GM18867 (cell line): ENCODE measurements at regions not wholly inside any gene's neighbourhood (a gene's known extent, or its start where the extent isn't known, plus 50 kb on each side); places are given as distances from the start of the nearest gene placed in this dataset.

Source experiments
- ATAC-seq: cut with Tn5 transposase; IDR thresholded peaks from one replicate; pipeline ENCODE4 v1.9.1; 2021; ENCODE audit warnings: mild to moderate bottlenecking, moderate library complexity; ENCODE audit not compliant: unreplicated experiment

DNA sequence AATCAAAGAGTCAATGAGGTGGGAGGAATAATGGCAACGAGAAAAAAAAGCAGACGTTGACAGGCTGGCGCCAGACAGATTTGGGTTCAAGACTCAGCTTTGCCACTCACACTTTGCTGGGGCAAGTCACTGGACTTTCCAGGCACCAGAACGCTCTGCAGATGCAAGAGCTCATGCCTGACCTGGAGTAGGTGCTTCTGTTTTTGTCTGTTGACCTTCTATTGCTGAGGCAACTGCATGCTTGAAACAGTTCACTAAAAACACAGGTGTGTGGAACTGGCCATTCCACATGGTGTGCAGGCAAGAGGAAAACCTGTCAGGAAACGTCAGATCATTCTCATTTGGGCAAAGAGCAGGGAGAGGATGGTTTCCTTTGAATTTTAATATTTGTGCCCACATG is 161.2 kb upstream of the SMIM23 start:
- no peak for ATAC-seq

- no peak for ATAC-seq
Measured at GRCh38 chr5:171625646-171626045, 160.0 kb upstream of the SMIM23 start.

GRCh38 chr5:171627936-171628632 is 157.5 kb upstream of the SMIM23 start:
- no peak for ATAC-seq

DNA sequence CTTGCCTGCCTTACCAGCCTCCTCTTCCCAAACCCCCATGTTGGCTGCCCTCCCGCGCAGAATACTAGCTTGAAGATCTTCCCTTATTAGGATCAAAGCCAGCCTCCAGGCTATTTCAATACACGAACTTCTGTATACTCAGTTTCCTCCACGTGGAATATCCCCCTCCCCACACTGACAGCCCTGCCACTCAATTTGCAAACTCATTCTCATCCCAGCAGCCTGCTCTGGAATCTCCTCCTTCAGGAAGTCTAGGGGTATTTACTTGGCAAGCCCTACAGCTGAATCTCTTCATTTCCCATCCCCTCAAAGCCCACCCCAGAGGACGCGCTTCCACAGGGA is 157.0 kb upstream of the SMIM23 start:
- no peak for ATAC-seq

- ATAC-seq = no peak
Measured at GRCh38 chr5:171629221-171629620, 156.4 kb upstream of the SMIM23 start.

DNA sequence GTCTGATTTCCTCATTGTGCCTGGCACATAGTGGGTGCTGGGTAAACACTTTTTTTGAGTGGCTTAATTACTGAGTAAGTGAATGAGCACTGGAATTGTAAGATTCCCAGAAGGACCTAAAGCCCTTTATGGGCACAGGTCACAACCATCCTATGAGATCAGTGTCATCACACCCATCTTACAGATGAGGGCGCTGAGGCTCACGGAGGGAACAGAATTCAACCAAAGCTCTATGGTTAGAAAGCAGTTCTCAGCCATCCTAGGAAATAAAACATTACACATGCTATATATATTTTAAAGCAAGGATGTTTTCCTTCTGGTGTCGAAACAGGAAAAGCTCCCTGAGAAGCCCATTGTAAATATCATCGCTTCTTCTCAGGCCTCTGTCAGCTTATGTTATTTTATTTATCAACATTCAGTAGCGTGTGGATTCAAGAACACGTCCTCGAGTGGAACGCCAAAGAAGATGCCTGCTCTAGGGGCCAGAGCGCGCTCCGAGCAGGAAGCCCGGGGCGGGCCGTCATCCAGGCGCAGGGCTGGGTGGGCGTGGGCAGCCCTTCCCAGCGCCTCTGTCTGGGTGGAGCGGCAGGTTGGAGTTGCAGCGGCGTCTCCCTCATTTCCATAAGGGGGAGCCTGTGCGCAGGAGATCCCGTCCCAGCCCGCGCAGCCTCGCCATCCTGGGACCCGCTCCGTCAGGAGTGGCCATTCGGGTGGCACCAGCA is 155.8 kb upstream of the SMIM23 start:
- ATAC-seq = no peak

DNA sequence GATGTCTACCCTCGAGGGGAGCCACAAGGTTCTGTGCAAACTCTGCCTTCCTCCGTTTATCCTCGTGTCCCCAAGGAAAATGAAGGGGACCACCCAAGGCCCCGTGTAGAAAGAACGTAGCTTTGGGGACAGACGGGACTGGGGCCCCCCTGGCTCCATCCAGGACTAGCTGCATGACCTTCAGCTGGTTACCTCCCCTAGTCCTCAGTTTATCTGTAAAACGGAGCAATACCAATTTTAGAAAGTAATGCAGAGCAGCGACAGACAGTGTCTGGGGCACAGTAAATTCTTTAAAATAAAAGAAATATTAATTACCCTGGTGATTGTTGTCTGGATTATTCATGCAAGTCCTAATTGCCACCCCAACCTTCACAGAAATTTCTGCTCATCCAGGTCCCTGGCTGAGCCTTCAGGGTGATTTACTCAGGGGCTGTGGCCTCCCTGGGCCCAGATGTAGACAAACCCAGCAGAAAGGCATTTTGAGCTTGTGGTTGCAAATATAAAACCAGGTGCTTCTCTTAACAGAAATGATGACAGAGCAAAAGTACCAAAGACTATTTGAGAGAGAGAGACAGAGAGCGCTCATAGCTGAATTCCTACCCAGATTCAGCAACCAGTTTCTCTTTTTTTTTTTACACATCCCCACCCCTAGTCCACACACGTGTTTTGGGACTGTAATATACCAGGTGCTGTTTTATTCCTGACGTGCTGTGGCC is 155.1 kb upstream of the SMIM23 start:
- ATAC-seq = no peak

DNA sequence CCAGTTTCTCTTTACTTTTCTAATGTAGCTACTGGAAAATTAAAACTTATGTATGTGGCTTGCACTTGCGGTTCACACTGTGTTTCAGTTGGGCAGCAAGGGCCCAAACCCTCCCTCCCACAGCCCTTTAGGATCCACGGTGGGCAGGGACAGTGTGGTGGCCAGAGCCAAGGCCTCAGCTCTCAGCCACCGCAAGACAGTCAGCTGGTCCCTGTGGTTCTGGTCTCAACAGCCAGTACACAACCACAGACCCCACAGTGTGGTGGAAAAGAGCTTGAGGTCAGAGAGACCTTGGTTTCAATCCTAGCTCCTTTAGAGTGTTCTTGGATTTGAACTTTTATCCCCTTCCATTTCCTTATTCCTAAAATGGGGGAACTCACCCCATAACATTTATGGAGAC is 153.0 kb upstream of the SMIM23 start:
- no peak for ATAC-seq

GRCh38 chr5:171633776-171634470 is 151.7 kb upstream of the SMIM23 start:
- ATAC-seq = no peak

DNA sequence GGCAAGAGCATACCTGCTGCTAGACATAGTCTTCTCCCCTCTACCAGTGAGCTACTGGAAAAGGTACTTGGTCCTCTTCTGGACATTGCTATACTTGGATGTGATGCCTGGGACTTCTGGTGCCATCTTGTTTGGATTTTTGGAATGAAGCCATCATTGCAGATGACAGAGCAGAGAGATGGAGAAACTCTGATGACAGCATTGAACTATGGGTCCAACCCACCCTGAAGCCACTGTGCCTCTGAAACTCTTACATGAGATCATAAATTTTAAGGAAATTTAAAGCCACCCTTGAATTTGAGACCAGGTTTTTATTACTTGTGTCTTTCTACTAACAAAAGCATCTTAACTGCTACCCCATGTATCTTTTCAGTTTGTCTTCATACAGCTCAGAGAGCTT is 151.1 kb upstream of the SMIM23 start:
- no peak for ATAC-seq

DNA sequence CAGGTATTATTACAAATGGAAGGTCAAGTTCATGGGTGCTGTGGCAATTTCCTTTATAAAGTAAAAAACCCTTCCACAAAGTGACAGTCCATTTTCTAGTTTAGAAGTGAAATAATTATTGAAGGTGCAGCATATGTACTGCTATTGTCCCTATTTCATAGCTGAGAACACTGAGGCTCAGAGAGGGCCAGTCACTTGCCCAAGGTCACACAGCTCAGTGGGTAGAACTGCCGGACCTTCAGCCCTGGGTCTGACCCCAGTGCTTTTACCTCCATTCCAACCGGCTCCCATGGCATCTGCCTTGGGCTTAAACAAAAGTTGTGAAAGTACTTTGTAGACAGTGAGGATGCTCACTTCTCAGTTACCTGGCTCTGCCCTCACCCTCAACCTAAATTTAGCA is 150.6 kb upstream of the SMIM23 start:
- no peak for ATAC-seq

DNA sequence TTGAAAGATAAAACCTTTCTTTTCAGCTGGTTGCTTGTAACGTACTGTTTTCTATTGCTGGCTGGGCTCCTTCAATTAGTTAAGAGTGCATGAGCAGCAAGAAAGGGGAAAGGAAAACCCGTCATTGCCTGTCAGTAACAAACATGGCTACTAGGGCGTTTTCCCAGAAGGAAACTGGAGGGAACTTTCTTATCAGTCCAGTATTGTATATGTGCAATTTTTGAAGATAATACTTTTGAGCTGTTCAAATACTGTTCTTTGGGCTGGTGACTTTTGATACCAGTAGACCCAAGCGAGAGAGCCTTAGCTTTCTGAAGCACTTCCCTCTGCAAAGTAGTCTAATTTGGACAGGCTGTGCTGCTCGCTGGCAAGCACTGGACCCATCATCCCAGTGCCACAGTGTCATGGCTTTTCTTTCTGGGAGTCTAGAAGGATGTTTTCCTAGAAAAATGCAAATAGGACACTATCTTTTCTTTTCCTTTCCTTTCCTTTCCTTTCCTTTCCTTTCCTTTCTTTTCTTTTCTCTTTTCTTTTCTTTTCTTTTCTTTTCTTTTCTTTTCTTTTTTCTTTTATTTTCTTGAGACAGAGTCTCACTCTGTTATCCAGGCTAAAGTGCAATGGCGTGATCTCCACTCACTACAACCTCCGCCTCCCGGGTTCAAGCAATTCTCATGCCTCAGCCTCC is 149.9 kb upstream of the SMIM23 start:
- ATAC-seq = no peak

GRCh38 chr5:171637811-171638210 is 147.8 kb upstream of the SMIM23 start:
- no peak for ATAC-seq

DNA sequence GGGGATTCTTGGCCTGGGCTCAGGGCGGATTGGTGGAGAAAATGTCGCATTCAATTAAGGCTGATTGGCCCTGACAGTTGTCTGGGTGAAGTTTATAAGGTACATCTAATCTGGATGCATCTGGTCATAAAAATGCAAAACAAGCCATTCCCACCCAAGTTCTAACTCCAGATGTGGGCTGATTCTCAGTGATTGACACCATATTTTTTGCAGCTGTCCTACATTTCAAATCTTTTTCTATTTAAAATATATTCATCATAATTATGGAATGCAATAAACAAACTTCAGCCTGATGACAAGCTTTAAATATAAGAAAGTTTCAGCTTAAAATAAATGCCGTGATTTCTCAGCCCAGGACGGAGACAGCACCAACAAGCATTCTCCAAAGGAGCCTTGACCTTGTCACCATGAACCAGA is 146.4 kb upstream of the SMIM23 start:
- ATAC-seq = no peak

- ATAC-seq = no peak
Measured at GRCh38 chr5:171639966-171640365, 145.7 kb upstream of the SMIM23 start.

DNA sequence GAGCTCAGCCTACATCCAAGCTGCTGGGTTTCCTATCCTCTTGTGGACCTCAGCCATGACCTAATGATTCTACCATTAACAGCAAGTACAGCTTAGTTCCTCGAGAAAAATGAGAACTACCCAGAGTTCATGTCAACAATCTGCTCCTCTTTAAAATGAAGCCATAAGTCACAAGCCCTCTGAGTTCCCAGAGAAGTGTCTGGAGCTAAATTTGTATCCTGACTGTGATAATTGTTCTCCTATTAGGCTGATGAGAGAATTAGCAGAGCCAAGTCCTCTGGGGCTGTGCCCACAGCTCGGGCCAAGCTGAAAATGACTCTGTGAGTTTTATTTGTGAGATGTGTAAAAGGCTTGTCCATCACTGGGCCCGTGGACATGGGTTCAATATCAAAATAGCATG is 145.1 kb upstream of the SMIM23 start:
- ATAC-seq = no peak

- ATAC-seq = no peak
Measured at GRCh38 chr5:171641891-171642290, 143.7 kb upstream of the SMIM23 start.

- ATAC-seq = no peak
Measured at GRCh38 chr5:171642894-171643293, 142.7 kb upstream of the SMIM23 start.

DNA sequence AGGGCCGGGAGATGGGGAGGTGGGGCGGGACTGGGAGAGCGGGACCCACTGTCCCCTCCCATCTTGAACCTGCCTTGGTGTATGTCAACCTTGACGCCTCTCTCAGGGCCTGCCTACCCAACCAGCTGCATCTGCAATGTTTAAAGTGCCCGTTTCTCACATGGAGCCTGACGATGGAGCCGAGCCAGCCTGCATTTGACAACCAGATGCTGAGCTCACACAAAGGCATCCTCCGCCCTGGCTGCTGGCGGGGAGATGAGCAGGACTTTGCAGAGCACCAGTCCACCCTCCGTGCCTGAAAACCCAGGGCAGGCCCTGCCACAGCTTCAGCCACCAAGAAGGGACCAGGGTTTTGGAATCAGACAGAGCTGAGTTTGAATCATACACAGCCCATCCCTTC is 141.1 kb upstream of the SMIM23 start:
- no peak for ATAC-seq

GRCh38 chr5:171646102-171647042 is 139.2 kb upstream of the SMIM23 start:
- no peak for ATAC-seq
